ENCODE measurements at regions not wholly inside any gene's neighbourhood (a gene's known extent, or its start where the extent isn't known, plus 50 kb on each side); places are given as distances from the start of the nearest gene placed in this dataset.

DNA sequence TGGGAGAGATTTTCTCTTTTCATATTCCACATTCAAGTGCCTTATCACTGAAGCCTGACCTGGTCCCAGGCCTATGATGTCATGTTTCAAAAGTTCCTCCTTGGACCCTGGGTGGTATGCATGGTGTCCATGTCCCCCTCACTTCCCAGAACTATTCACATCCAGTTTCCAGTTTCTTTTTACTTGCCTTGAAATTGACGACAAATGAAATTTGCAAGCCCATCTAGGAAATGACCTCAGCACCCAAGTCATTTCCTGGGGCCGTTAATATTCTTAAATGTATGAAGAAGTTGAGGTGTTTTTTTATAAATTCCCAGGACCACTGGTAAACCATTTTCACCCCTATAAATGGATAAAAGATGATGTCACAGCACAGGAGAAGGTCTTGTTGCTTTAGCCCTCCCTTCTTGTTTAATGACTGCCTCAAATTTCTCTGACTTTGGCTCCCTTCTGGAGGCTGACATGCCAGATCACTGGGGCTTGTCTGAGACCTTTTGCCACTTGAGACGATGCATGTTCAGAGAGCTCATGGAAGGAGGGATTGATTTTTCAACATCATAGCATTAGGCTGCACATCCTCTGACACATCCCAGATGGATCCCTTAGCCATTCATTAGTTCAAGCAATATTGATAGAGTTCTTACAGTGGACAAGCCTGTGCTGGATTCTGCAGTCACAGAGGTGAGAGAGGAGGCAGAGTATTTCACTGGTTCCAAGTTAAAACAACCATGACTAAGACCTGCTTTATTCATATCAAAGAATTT, 221.3 kb downstream of the PLPP3 start:
- Histone ChIP-seq H3K9me3 (no peaks in the 10 kb centered on the region), H3K4me1 (peaks cover 0 to 25% (median 0%) of the 10 kb centered on the region in 4 donors), H3K27ac (no peak overlapping the region), H3K27me3 (no peaks in the 10 kb centered on the region), H3K4me3 (no peak overlapping the region), H3K36me3 (no peaks in the 10 kb centered on the region)
- TF ChIP-seq POLR2A (IDR thresholded peaks at IDR 0.05) (no peak), EP300 (IDR thresholded peaks at IDR 0.05) (no peak), CTCF (IDR thresholded peaks at IDR 0.05) (no peak)
- DNase-seq (ENCODE audit: low spot score in 2 of 2), result no peak
- 30 to 39% methylated on average over 3 of the region's 3 CpGs for WGBS, 2 donors

GRCh38 chr1:56356376-56356990, 222.9 kb downstream of the PLPP3 start:
- TF ChIP-seq EP300 (IDR thresholded peaks at IDR 0.05) (no peak), POLR2A (IDR thresholded peaks at IDR 0.05) (no peak), CTCF (IDR thresholded peaks at IDR 0.05) (no peak)
- Histone ChIP-seq H3K27me3 (no peaks in the 10 kb centered on the region), H3K36me3 (no peaks in the 10 kb centered on the region), H3K27ac (no peak overlapping the region), H3K9me3 (no peaks in the 10 kb centered on the region), H3K4me3 (no peak overlapping the region), H3K4me1 (peaks cover 0 to 11% (median 0%) of the 10 kb centered on the region in 4 donors)
- WGBS, 2 donors, result 95% methylated on average over 11 of the region's 11 CpGs
- DNase-seq (ENCODE audit: low spot score in 2 of 2), result no peak

DNA sequence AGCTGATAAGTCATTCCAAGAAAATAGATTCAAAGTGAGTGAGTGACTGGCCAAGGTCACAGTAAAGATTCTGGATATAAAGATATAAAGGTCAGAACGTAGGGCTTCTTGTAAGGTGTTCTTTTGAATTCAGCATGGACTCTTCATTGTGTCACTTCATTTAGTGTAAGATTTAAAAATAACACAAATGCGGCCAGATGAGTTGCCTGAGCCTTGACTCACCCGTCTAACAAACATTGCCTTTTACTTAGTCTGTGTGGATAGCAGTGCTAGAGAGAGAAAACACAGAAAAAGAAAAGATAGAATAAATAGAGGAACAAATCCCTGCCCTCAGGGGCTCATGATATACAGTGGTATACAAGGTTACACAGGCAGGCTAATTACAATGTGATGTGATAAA, 223.4 kb downstream of the PLPP3 start:
- TF ChIP-seq POLR2A (IDR thresholded peaks at IDR 0.05) (no peak), EP300 (IDR thresholded peaks at IDR 0.05) (no peak), CTCF (IDR thresholded peaks at IDR 0.05) (no peak)
- no peak overlapping the region for H3K4me3 ChIP-seq
- no peaks in the 10 kb centered on the region for H3K9me3 ChIP-seq
- no peak for DNase-seq (ENCODE audit: low spot score in 2 of 2)
- 74 to 84% methylated on average over 3 of the region's 3 CpGs for WGBS, 2 donors
- H3K36me3 ChIP-seq, result no peaks in the 10 kb centered on the region
- no peaks in the 10 kb centered on the region for H3K27me3 ChIP-seq
- no peak overlapping the region for H3K27ac ChIP-seq
- H3K4me1 ChIP-seq, result peaks cover 0 to 11% (median 0%) of the 10 kb centered on the region in 4 donors

DNA sequence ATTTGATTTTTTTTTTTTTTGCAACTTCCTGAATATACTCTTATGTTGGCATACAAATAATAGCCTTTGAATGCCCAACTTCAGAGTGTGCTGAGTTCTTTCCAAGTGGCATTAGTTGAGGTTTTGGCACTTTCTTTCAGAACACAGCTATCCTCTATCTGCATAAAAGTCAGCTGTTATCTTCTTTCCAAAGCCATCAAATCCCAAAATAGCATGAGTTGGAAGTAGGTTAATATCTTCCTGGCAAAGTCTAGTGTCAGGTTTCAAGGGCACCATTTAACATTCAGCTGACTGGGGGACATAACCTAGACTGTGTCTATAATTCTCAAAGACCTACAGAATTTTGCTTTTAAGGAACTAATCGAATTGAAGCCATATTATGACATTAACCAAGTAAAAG, 223.9 kb downstream of the PLPP3 start:
- H3K9me3 ChIP-seq, result no peaks in the 10 kb centered on the region
- H3K27ac ChIP-seq, result no peak overlapping the region
- peaks cover 0 to 11% (median 0%) of the 10 kb centered on the region in 4 donors for H3K4me1 ChIP-seq
- no peak for TF ChIP-seq CTCF (IDR thresholded peaks at IDR 0.05)
- TF ChIP-seq EP300 (IDR thresholded peaks at IDR 0.05), result no peak
- no peak for TF ChIP-seq POLR2A (IDR thresholded peaks at IDR 0.05)
- H3K36me3 ChIP-seq, result no peaks in the 10 kb centered on the region
- 91 to 93% methylated on average over 1 of the region's 1 CpG for WGBS, 2 donors
- no peak overlapping the region for H3K4me3 ChIP-seq
- no peaks in the 10 kb centered on the region for H3K27me3 ChIP-seq
- no peak for DNase-seq (ENCODE audit: low spot score in 2 of 2)

GRCh38 chr1:56345831-56346230, 233.5 kb downstream of the PLPP3 start:
- no peak for DNase-seq (ENCODE audit: low spot score in 2 of 2)
- Histone ChIP-seq H3K27me3 (no peaks in the 10 kb centered on the region), H3K36me3 (no peaks in the 10 kb centered on the region), H3K4me1 (no peaks in the 10 kb centered on the region), H3K4me3 (no peak overlapping the region), H3K27ac (no peak overlapping the region), H3K9me3 (peaks cover 0 to 11% (median 4%) of the 10 kb centered on the region in 4 donors)
- TF ChIP-seq CTCF (IDR thresholded peaks at IDR 0.05), result no peak
- no peak for TF ChIP-seq EP300 (IDR thresholded peaks at IDR 0.05)
- TF ChIP-seq POLR2A (IDR thresholded peaks at IDR 0.05), result no peak

All from tibial nerve (tissue), 4 donors.